ENCODE measurements at regions not wholly inside any gene's neighbourhood (a gene's known extent, or its start where the extent isn't known, plus 50 kb on each side); places are given as distances from the start of the nearest gene placed in this dataset.

GRCh38 chr2:235206980-235207579, 255.3 kb downstream of the SH3BP4 start:
- DNase-seq (ENCODE audit: low read depth, low spot score), result no peak
- no peak overlapping the region for H3K4me3 ChIP-seq (ENCODE audit: low read depth, low read length)
- TF ChIP-seq CTCF (IDR thresholded peaks at IDR 0.05; ENCODE audit: low read depth, low read length), result no peak
- in situ Hi-C loops (cut with HindIII; ENCODE audit: low sequenced_read_pairs), result no loop called here

GRCh38 chr2:235211056-235211455, 259.2 kb downstream of the SH3BP4 start:
- in situ Hi-C loops (cut with HindIII; ENCODE audit: low sequenced_read_pairs), result no loop called here
- DNase-seq (ENCODE audit: low read depth, low spot score), result no peak
- no peak for TF ChIP-seq CTCF (IDR thresholded peaks at IDR 0.05; ENCODE audit: low read depth, low read length)
- H3K4me3 ChIP-seq (ENCODE audit: low read depth, low read length), result no peak overlapping the region

GRCh38 chr2:235212501-235213158, 260.8 kb downstream of the SH3BP4 start:
- H3K4me3 ChIP-seq (ENCODE audit: low read depth, low read length), result no peak overlapping the region
- in situ Hi-C loops (cut with HindIII; ENCODE audit: low sequenced_read_pairs), result no loop called here
- no peak for DNase-seq (ENCODE audit: low read depth, low spot score)

GRCh38 chr2:235215248-235215647, 263.4 kb downstream of the SH3BP4 start:
- no peak for TF ChIP-seq CTCF (IDR thresholded peaks at IDR 0.05; ENCODE audit: low read depth, low read length)
- H3K4me3 ChIP-seq (ENCODE audit: low read depth, low read length), result no peak overlapping the region
- in situ Hi-C loops (cut with HindIII; ENCODE audit: low sequenced_read_pairs), result no loop called here
- no peak for DNase-seq (ENCODE audit: low read depth, low spot score)

More at GRCh38 chr2:235212501-235213158, 260.8 kb downstream of the SH3BP4 start:
- TF ChIP-seq CTCF (IDR thresholded peaks at IDR 0.05; ENCODE audit: low read depth, low read length), result no peak

- no peak for TF ChIP-seq CTCF (IDR thresholded peaks at IDR 0.05; ENCODE audit: low read depth, low read length)
- H3K4me3 ChIP-seq (ENCODE audit: low read depth, low read length), result no peak overlapping the region
- in situ Hi-C loops (cut with HindIII; ENCODE audit: low sequenced_read_pairs), result no loop called here
- peak; percentile 29 for DNase-seq (ENCODE audit: low read depth, low spot score)
Observed at GRCh38 chr2:235216901-235217300, 265.1 kb downstream of the SH3BP4 start.

GRCh38 chr2:235217846-235218245, 266.0 kb downstream of the SH3BP4 start:
- no peak overlapping the region for H3K4me3 ChIP-seq (ENCODE audit: low read depth, low read length)
- DNase-seq (ENCODE audit: low read depth, low spot score), result no peak
- in situ Hi-C loops (cut with HindIII; ENCODE audit: low sequenced_read_pairs), result no loop called here
- TF ChIP-seq CTCF (IDR thresholded peaks at IDR 0.05; ENCODE audit: low read depth, low read length), result no peak
